Chondrocyte (in vitro differentiated cells): ENCODE measurements at regions not wholly inside any gene's neighbourhood (a gene's known extent, or its start where the extent isn't known, plus 50 kb on each side); places are given as distances from the start of the nearest gene placed in this dataset.

ENCODE experiments used
- DNase-seq: peaks from one replicate; pipeline ENCODE4 v3.0.0; 2021; ENCODE audit warnings: mixed read lengths, low spot score
- H3K27ac Mint-ChIP-seq: one replicate; pipeline ENCODE4 v1.8.0; 2021; ENCODE audit warnings: mild to moderate bottlenecking, moderate library complexity, mixed read lengths; ENCODE audit not compliant: unreplicated experiment
- H3K27me3 Mint-ChIP-seq: 2 replicates; pipeline ENCODE4 v1.8.0; 2021; ENCODE audit warnings: low read depth, mixed read lengths
- H3K36me3 Mint-ChIP-seq: 2 replicates; pipeline ENCODE4 v1.8.0; 2021; ENCODE audit warnings: low read depth, mixed read lengths
- H3K4me1 Mint-ChIP-seq: 2 replicates; pipeline ENCODE4 v1.8.0; 2021; ENCODE audit warnings: low read depth, mild to moderate bottlenecking, mixed read lengths
- H3K4me3 Mint-ChIP-seq: one replicate; pipeline ENCODE4 v1.8.0; 2021; ENCODE audit warnings: mild to moderate bottlenecking, moderate library complexity, mixed read lengths; ENCODE audit not compliant: unreplicated experiment
- H3K9me3 Mint-ChIP-seq: 2 replicates; pipeline ENCODE4 v1.8.0; 2021; ENCODE audit warnings: low read depth, mixed read lengths
- TF ChIP-seq, protein P1 (sequence below): fragments of 200-600 bp; sonication (generic); IDR thresholded peaks from 2 replicates; pipeline ENCODE4 v1.5.0; 2021; ENCODE audit warnings: antibody characterized with exemption, mild to moderate bottlenecking, moderate library complexity

DNA sequence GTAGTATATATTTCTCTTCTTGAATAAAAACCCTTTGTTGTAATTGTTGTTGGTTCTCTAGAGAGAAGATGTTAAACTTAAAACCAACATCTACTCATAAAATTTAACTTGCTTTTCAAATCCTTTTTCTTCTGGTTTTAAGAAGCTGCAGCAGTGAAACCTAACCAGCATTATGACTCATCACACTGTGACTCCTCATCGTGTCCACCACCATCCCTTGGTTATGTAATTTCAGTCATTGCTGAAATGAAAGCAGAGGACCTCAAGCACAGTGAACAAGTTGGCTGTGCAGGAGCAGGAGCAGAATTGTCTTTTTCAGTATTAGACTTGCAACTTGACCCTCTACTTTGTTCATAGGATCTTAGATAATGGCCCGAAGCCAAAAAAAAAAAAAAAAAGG is 64.9 kb upstream of the HTR2A start:
- H3K27ac Mint-ChIP-seq = no peak overlapping the region
- H3K4me3 Mint-ChIP-seq = no peak overlapping the region
- peaks cover 4% of the 10 kb centered on the region for H3K27me3 Mint-ChIP-seq
- TF ChIP-seq, protein P1, sequence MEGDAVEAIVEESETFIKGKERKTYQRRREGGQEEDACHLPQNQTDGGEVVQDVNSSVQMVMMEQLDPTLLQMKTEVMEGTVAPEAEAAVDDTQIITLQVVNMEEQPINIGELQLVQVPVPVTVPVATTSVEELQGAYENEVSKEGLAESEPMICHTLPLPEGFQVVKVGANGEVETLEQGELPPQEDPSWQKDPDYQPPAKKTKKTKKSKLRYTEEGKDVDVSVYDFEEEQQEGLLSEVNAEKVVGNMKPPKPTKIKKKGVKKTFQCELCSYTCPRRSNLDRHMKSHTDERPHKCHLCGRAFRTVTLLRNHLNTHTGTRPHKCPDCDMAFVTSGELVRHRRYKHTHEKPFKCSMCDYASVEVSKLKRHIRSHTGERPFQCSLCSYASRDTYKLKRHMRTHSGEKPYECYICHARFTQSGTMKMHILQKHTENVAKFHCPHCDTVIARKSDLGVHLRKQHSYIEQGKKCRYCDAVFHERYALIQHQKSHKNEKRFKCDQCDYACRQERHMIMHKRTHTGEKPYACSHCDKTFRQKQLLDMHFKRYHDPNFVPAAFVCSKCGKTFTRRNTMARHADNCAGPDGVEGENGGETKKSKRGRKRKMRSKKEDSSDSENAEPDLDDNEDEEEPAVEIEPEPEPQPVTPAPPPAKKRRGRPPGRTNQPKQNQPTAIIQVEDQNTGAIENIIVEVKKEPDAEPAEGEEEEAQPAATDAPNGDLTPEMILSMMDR = no peak
- H3K36me3 Mint-ChIP-seq = no peaks in the 10 kb centered on the region
- no peak for DNase-seq
- no peaks in the 10 kb centered on the region for H3K4me1 Mint-ChIP-seq
- no peaks in the 10 kb centered on the region for H3K9me3 Mint-ChIP-seq

- no peaks in the 10 kb centered on the region for H3K4me1 Mint-ChIP-seq
- H3K9me3 Mint-ChIP-seq = no peaks in the 10 kb centered on the region
- H3K4me3 Mint-ChIP-seq = no peak overlapping the region
- TF ChIP-seq, protein P1 = no peak
- no peaks in the 10 kb centered on the region for H3K36me3 Mint-ChIP-seq
- H3K27me3 Mint-ChIP-seq = peaks cover 10% of the 10 kb centered on the region
- H3K27ac Mint-ChIP-seq = no peak overlapping the region
- DNase-seq = no peak
These were observed 57.1 kb upstream of the HTR2A start for GRCh38 chr13:46953941-46954340.

DNA sequence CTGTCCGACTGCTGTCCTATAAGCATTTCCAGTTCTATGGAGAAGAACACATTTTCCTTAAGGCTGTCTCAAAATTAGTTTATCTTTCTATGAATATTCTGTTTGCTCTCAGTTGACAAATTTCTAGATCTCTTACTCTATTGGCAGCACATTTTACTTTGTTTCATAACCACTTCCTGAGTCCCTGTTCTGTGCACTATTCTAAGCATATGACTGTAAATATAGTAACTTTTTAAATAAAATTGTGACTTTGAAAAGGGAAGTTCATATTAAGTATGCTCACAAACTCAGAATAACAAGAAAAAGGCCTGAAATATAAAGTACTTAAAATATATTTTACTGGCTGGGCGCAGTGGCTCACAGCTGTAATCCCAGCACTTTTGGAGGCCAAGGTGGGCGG is 56.5 kb upstream of the HTR2A start:
- H3K27me3 Mint-ChIP-seq = peaks cover 10% of the 10 kb centered on the region
- H3K36me3 Mint-ChIP-seq = no peaks in the 10 kb centered on the region
- no peaks in the 10 kb centered on the region for H3K4me1 Mint-ChIP-seq
- TF ChIP-seq, protein P1 = no peak
- H3K27ac Mint-ChIP-seq = no peak overlapping the region
- H3K9me3 Mint-ChIP-seq = no peaks in the 10 kb centered on the region
- no peak overlapping the region for H3K4me3 Mint-ChIP-seq
- DNase-seq = no peak

- no peaks in the 10 kb centered on the region for H3K4me1 Mint-ChIP-seq
- H3K4me3 Mint-ChIP-seq = no peak overlapping the region
- H3K27me3 Mint-ChIP-seq = peaks cover 7% of the 10 kb centered on the region
- H3K9me3 Mint-ChIP-seq = no peaks in the 10 kb centered on the region
- no peak overlapping the region for H3K27ac Mint-ChIP-seq
- TF ChIP-seq, protein P1 = no peak
- DNase-seq = no peak
- H3K36me3 Mint-ChIP-seq = no peaks in the 10 kb centered on the region
These were observed 54.7 kb upstream of the HTR2A start for GRCh38 chr13:46951516-46951915.

DNA sequence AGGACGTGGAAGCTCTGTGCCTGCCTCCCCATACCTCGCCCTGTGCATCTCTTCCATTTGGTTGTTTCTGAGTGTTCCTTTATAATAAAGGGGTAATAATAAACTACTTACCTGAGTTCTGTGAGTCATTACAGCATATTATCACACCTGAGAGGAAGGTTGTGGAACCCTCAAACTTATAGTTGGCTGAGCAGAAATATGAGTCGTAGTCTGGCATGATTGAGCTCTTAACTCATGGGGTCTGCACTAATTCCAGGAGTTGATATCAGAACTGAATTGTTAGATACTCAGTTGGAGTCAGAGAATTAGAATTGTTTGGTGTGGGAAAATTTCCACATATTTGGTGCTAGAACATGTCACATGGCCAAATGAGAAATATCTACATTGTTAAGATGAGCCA is 52.4 kb upstream of the HTR2A start:
- no peaks in the 10 kb centered on the region for H3K9me3 Mint-ChIP-seq
- DNase-seq = no peak

More for the DNA sequence above, 52.4 kb upstream of the HTR2A start:
- Mint-ChIP-seq H3K27me3 (peaks cover under 1% of the 10 kb centered on the region), H3K4me1 (no peaks in the 10 kb centered on the region), H3K4me3 (no peak overlapping the region), H3K36me3 (no peaks in the 10 kb centered on the region), H3K27ac (no peak overlapping the region)
- TF ChIP-seq, protein P1 = no peak
